ENCODE measurements at regions not wholly inside any gene's neighbourhood (a gene's known extent, or its start where the extent isn't known, plus 50 kb on each side); places are given as distances from the start of the nearest gene placed in this dataset.

GRCh38 chr3:130596484-130596883, 79.5 kb downstream of the COL6A6 start:
- Histone ChIP-seq H3K4me3 (no peak overlapping the region), H3K9me3 (no peaks in the 10 kb centered on the region), H3K4me1 (no peaks in the 10 kb centered on the region), H3K36me3 (no peaks in the 10 kb centered on the region), H3K27ac (no peak overlapping the region), H3K27me3 (no peaks in the 10 kb centered on the region)
- no peak for TF ChIP-seq EP300 (IDR thresholded peaks at IDR 0.05)
- no peak for TF ChIP-seq CTCF (IDR thresholded peaks at IDR 0.05)
- TF ChIP-seq POLR2A (IDR thresholded peaks at IDR 0.05): no peak
- WGBS, 2 donors: 65 to 67% methylated on average over 2 of the region's 2 CpGs
- DNase-seq (ENCODE audit: low spot score in 2 of 2): no peak

- H3K4me3 ChIP-seq: no peak overlapping the region
- H3K27me3 ChIP-seq: no peaks in the 10 kb centered on the region
- H3K27ac ChIP-seq: no peak overlapping the region
- DNase-seq (ENCODE audit: low spot score in 2 of 2): no peak
- TF ChIP-seq CTCF (IDR thresholded peaks at IDR 0.05) (no peak), EP300 (IDR thresholded peaks at IDR 0.05) (no peak), POLR2A (IDR thresholded peaks at IDR 0.05) (no peak)
- H3K36me3 ChIP-seq: no peaks in the 10 kb centered on the region
- 73 to 78% methylated on average over 4 of the region's 4 CpGs for WGBS, 2 donors
- no peaks in the 10 kb centered on the region for H3K4me1 ChIP-seq
- H3K9me3 ChIP-seq: peaks cover 0 to 9% (median 2%) of the 10 kb centered on the region in 4 donors
Measured at GRCh38 chr3:130601442-130601971, 84.5 kb downstream of the COL6A6 start.

- TF ChIP-seq EP300 (IDR thresholded peaks at IDR 0.05) (no peak), CTCF (IDR thresholded peaks at IDR 0.05) (no peak), POLR2A (IDR thresholded peaks at IDR 0.05) (no peak)
- DNase-seq (ENCODE audit: low spot score in 2 of 2): no peak
- WGBS, 2 donors: 83 to 85% methylated on average over 1 of the region's 1 CpG
- Histone ChIP-seq H3K27me3 (no peaks in the 10 kb centered on the region), H3K27ac (no peak overlapping the region), H3K9me3 (peaks cover 0 to 28% (median 6%) of the 10 kb centered on the region in 4 donors), H3K36me3 (no peaks in the 10 kb centered on the region), H3K4me3 (no peak overlapping the region), H3K4me1 (no peaks in the 10 kb centered on the region)
Measured at GRCh38 chr3:130604806-130605205, 87.8 kb downstream of the COL6A6 start.

GRCh38 chr3:130606336-130606735, 89.4 kb downstream of the COL6A6 start:
- H3K36me3 ChIP-seq: no peaks in the 10 kb centered on the region
- peaks cover 0 to 28% (median 6%) of the 10 kb centered on the region in 4 donors for H3K9me3 ChIP-seq
- no peak for DNase-seq (ENCODE audit: low spot score in 2 of 2)
- H3K4me3 ChIP-seq: no peak overlapping the region
- no peak overlapping the region for H3K27ac ChIP-seq
- H3K27me3 ChIP-seq: no peaks in the 10 kb centered on the region
- TF ChIP-seq CTCF (IDR thresholded peaks at IDR 0.05) (no peak), POLR2A (IDR thresholded peaks at IDR 0.05) (no peak), EP300 (IDR thresholded peaks at IDR 0.05) (no peak)
- no peaks in the 10 kb centered on the region for H3K4me1 ChIP-seq

- no peak for DNase-seq (ENCODE audit: low spot score in 2 of 2)
- Histone ChIP-seq H3K9me3 (peaks cover 0 to 38% (median 6%) of the 10 kb centered on the region in 4 donors), H3K4me1 (no peaks in the 10 kb centered on the region), H3K27me3 (no peaks in the 10 kb centered on the region), H3K27ac (no peak overlapping the region), H3K4me3 (no peak overlapping the region), H3K36me3 (no peaks in the 10 kb centered on the region)
- no peak for TF ChIP-seq POLR2A (IDR thresholded peaks at IDR 0.05)
- TF ChIP-seq EP300 (IDR thresholded peaks at IDR 0.05): no peak
- no peak for TF ChIP-seq CTCF (IDR thresholded peaks at IDR 0.05)
- 88 to 91% methylated on average over 1 of the region's 1 CpG for WGBS, 2 donors
Measured at GRCh38 chr3:130607553-130608154, 90.7 kb downstream of the COL6A6 start.
